AML-193 (cell line): ENCODE measurements at regions not wholly inside any gene's neighbourhood (a gene's known extent, or its start where the extent isn't known, plus 50 kb on each side); places are given as distances from the start of the nearest gene placed in this dataset.

Source experiments
- DNase-seq, 2 experiments: peaks; one replicate each; lab custom pipeline; 2025; lab: John Stamatoyannopoulos, UW

DNA sequence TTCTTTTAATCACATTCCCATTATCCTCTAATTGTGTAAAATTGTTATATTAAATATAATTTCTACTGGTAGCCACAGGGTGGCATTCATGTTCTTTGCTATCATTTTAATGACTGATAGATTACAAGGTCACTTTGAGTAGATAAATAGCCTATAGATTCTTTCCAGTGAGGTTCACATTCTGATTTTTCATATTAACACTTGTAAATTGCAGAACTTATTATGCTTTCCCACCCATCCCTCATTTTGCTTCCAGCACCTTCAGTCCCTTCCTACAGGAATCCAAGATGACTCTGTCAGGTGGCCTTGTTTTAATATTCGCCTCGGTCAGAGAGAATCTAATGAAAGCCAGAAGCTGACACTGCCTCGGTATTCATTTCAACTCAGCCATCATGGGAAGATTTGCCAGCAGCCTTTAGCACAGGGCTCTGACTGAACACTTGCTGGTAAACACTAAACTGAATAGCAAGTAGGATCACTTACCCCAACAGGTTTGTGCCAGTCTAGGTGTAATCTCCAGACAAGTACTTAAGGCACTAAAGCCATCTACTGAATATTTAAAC, 101.2 kb upstream of the FSHR start:
- DNase-seq = no peak

GRCh38 chr2:49254401-49254800, 100.1 kb upstream of the FSHR start:
- DNase-seq = no peak

DNA sequence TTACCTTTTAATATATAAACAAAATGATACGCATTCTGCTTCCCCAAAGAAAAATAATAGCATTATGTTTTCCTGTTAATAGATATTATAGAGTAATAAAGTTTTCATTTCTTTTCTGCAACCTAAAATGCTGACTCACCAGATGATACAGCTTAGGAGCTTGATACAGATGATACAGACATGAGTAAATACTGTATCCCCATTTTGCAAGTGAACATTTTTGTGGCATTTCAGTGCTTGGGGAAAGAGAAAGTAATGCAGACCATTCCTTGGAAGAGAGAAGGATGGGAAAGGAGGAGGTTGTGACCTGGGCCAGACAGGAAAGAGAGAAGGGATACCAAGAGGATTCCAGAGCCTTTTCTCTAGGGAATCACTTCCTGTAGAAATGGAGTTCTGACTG, 97.5 kb upstream of the FSHR start:
- DNase-seq = no peak

- no peak for DNase-seq
These were observed 96.9 kb upstream of the FSHR start for GRCh38 chr2:49251251-49251650.

DNA sequence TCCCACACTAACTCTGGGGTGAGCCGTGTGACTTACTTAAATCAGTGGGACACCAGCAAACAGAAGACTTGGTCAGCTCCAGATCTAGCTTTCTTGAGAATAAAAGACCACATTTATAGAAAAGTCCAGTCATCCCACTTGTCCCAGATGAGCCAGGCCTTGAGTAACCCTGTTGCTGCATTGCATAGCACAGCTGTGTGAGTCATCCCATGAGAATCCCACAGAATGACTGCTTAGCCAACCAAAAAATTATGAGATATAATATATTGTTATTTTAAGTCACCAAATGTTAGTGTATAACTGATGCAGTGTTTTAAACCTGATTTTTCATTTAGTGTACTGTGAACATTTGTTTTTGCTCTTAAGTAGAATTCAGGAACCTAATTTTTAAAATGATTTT, 94.2 kb upstream of the FSHR start:
- no peak for DNase-seq

DNA sequence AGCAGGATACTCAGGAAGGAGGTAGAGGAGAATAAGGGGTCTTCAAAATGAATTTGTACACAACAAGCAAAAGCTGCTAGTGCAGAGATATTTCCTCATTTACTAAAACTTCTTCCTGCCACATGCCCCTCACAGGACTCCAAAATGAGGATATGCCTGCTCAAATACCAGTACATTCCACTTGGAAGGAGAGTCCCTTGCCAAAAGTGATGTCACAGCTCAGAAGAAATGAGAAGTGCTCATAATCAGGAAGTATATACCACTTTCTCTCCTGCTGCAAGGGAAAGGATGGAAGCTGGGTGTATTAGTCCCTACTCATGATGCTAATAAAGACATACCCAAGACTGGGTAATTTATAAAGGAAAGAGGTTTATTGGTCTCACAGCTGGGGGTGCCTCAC, 87.7 kb upstream of the FSHR start:
- no peak for DNase-seq

- no peak for DNase-seq
These were observed 87.2 kb upstream of the FSHR start for GRCh38 chr2:49241501-49241900.

DNA sequence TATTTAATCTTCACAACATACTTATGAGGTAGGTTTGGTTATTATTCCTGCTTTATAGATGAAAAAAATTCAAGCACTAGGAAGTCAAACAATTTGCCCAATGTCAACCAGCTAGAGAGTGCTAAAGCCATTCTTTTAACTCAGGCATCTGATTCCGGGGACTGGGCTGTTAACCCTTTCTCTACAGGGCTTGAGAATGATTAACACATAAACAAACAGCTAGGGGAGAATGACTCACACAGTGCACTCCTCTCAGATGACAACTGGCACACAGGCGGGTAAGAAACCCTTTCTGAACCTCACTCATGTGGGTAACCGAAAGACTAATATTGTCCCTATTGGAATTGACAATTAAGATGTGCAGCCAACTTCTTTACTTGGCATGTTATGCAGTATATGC, 86.3 kb upstream of the FSHR start:
- DNase-seq = no peak

DNA sequence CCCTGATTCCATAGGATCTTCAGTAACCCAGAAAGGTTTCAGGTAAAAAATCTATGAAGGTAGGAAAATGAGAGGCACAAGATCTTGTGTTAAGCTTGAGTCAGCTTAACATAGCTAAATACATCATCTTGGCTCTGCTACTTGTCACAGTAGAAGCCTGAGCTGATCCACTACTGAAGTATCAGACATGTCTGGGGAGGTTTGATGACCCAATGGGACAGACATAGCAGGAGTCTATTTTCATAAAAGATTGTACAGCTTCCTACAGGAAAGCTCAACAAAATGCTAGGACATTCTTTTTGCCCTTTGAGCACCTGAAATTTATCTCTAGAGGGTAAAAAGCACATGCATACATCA, 84.3 kb upstream of the FSHR start:
- no peak for DNase-seq

- no peak for DNase-seq
These were observed 83.7 kb upstream of the FSHR start for GRCh38 chr2:49237867-49238603.

GRCh38 chr2:49236316-49236715, 82.0 kb upstream of the FSHR start:
- no peak for DNase-seq

- no peak for DNase-seq
These were observed 72.0 kb upstream of the FSHR start for GRCh38 chr2:49226360-49226759.

GRCh38 chr2:49225126-49225525, 70.8 kb upstream of the FSHR start:
- no peak for DNase-seq

GRCh38 chr2:49224426-49225010, 70.2 kb upstream of the FSHR start:
- no peak for DNase-seq

DNA sequence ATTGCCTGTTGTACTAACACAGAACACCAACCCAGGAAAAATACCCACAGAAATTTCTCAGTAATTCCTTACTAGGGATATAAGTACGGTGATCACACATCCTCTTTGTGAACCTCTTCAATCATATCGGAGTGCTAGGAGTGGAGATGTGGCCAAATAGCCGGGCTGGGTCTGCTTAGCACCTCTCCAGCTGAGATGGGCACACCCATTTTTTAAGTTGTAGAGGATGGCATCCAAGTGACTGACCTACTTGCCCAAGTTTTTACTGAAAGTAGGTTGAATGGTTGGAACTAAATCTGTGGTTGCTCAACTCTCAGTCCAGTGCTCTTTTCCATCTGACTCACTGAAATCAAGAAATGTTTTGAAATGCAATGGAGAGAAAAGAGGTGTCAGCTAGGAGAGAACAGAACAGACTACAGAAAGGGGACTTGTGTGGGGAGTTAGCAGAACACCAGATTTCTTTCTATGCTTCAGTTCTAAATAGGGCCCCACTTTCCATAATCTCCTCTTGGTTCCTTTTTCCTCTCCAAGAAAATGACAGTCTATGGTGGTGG, 68.7 kb upstream of the FSHR start:
- no peak for DNase-seq

- DNase-seq = no peak
These were observed 65.4 kb upstream of the FSHR start for GRCh38 chr2:49219741-49220140.

GRCh38 chr2:49210191-49210590, 55.9 kb upstream of the FSHR start:
- DNase-seq = no peak

DNA sequence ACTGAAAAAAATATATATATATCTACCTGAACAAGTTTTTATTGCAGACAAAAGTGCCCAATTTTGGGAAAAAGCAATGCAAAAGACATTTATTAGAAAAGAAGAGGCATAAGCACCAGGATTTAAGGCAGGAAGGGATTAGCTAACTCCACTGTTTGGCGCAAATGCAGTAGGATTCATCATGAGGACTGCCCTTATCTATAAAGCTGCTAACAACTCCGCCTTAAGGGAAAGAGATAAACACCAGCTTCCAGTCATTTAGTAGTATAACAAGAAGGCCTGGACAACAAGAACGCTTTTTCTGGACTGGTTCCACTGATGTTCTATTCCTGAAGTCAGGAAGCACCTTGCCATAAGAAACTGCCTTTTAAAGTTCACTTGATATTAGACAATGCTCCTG, 52.9 kb upstream of the FSHR start:
- DNase-seq = no peak
